ENCODE measurements at regions not wholly inside any gene's neighbourhood (a gene's known extent, or its start where the extent isn't known, plus 50 kb on each side); places are given as distances from the start of the nearest gene placed in this dataset.

- no peak overlapping the region for H3K4me3 Mint-ChIP-seq
- no peak overlapping the region for H3K27ac Mint-ChIP-seq
- H3K36me3 Mint-ChIP-seq, result no peaks in the 10 kb centered on the region
- POLR2A ChIA-PET, result no interaction called here
- CTCF ChIA-PET, result no interaction called here
- TF ChIP-seq, protein P1, sequence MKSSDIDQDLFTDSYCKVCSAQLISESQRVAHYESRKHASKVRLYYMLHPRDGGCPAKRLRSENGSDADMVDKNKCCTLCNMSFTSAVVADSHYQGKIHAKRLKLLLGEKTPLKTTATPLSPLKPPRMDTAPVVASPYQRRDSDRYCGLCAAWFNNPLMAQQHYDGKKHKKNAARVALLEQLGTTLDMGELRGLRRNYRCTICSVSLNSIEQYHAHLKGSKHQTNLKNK (CRISPR knock-in tag; IDR thresholded peaks at IDR 0.05), result no peak
- TF ChIP-seq E2F4 (CRISPR knock-in tag; IDR thresholded peaks at IDR 0.05; ENCODE audit: borderline replicate concordance, low read depth) (no peak), ZNF219 (CRISPR knock-in tag; IDR thresholded peaks at IDR 0.05; ENCODE audit: borderline replicate concordance) (no peak), ZNF281 (CRISPR knock-in tag; IDR thresholded peaks at IDR 0.05) (no peak)
- TF ChIP-seq, protein P2, sequence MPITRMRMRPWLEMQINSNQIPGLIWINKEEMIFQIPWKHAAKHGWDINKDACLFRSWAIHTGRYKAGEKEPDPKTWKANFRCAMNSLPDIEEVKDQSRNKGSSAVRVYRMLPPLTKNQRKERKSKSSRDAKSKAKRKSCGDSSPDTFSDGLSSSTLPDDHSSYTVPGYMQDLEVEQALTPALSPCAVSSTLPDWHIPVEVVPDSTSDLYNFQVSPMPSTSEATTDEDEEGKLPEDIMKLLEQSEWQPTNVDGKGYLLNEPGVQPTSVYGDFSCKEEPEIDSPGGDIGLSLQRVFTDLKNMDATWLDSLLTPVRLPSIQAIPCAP (CRISPR knock-in tag; IDR thresholded peaks at IDR 0.05), result no peak
- no peaks in the 10 kb centered on the region for H3K4me1 Mint-ChIP-seq
- DNase-seq (ENCODE audit: low spot score) (no peak), ATAC-seq (no peak)
- H3K27me3 Mint-ChIP-seq (ENCODE audit: low read depth), result no peaks in the 10 kb centered on the region; the same call in 1 of the 2 replicates
- H3K9me3 Mint-ChIP-seq, result peaks cover 20% of the 10 kb centered on the region
Measured at GRCh38 chr10:105718207-105718995, 1077.3 kb downstream of the SORCS3 start.

- no peak for ATAC-seq
- POLR2A ChIA-PET, result no interaction called here
- H3K27me3 Mint-ChIP-seq (ENCODE audit: low read depth), result no peaks in the 10 kb centered on the region; the same call in 1 of the 2 replicates
- H3K4me3 Mint-ChIP-seq, result no peak overlapping the region
- H3K4me1 Mint-ChIP-seq, result no peaks in the 10 kb centered on the region
- no peaks in the 10 kb centered on the region for H3K36me3 Mint-ChIP-seq
- no peak for DNase-seq (ENCODE audit: low spot score)
- no peak overlapping the region for H3K27ac Mint-ChIP-seq
- CTCF ChIA-PET, result no interaction called here
- H3K9me3 Mint-ChIP-seq, result peaks cover 28% of the 10 kb centered on the region
- TF ChIP-seq ETV6 (CRISPR knock-in tag; IDR thresholded peaks at IDR 0.05) (no peak), ZNF281 (CRISPR knock-in tag; IDR thresholded peaks at IDR 0.05) (no peak), GABPB1 (CRISPR knock-in tag; IDR thresholded peaks at IDR 0.05) (no peak), ZBTB21 (CRISPR knock-in tag; IDR thresholded peaks at IDR 0.05; ENCODE audit: borderline replicate concordance) (no peak), ATF1 (CRISPR knock-in tag; IDR thresholded peaks at IDR 0.05) (no peak), NR1H2 (CRISPR knock-in tag; IDR thresholded peaks at IDR 0.05) (no peak), NR2C2 (CRISPR knock-in tag; IDR thresholded peaks at IDR 0.05) (no peak), ZNF138 (CRISPR knock-in tag; conservative IDR thresholded peaks at IDR 0.05) (no peak), AR (CRISPR knock-in tag; IDR thresholded peaks at IDR 0.05) (no peak), NFATC4 (CRISPR knock-in tag; IDR thresholded peaks at IDR 0.05) (no peak), ZNF317 (CRISPR knock-in tag; IDR thresholded peaks at IDR 0.05; ENCODE audit: borderline replicate concordance, low read depth) (no peak), HMGA2 (CRISPR knock-in tag; IDR thresholded peaks at IDR 0.05) (no peak)
- TF ChIP-seq, protein P3, sequence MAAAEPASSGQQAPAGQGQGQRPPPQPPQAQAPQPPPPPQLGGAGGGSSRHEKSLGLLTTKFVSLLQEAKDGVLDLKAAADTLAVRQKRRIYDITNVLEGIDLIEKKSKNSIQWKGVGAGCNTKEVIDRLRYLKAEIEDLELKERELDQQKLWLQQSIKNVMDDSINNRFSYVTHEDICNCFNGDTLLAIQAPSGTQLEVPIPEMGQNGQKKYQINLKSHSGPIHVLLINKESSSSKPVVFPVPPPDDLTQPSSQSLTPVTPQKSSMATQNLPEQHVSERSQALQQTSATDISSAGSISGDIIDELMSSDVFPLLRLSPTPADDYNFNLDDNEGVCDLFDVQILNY (CRISPR knock-in tag; IDR thresholded peaks at IDR 0.05), result no peak
- TF ChIP-seq, protein P4, sequence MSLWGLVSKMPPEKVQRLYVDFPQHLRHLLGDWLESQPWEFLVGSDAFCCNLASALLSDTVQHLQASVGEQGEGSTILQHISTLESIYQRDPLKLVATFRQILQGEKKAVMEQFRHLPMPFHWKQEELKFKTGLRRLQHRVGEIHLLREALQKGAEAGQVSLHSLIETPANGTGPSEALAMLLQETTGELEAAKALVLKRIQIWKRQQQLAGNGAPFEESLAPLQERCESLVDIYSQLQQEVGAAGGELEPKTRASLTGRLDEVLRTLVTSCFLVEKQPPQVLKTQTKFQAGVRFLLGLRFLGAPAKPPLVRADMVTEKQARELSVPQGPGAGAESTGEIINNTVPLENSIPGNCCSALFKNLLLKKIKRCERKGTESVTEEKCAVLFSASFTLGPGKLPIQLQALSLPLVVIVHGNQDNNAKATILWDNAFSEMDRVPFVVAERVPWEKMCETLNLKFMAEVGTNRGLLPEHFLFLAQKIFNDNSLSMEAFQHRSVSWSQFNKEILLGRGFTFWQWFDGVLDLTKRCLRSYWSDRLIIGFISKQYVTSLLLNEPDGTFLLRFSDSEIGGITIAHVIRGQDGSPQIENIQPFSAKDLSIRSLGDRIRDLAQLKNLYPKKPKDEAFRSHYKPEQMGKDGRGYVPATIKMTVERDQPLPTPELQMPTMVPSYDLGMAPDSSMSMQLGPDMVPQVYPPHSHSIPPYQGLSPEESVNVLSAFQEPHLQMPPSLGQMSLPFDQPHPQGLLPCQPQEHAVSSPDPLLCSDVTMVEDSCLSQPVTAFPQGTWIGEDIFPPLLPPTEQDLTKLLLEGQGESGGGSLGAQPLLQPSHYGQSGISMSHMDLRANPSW (CRISPR knock-in tag; conservative IDR thresholded peaks at IDR 0.05; ENCODE audit: low read depth), result no peak
Measured at GRCh38 chr10:105714728-105715127, 1073.6 kb downstream of the SORCS3 start.
